ENCODE measurements at regions not wholly inside any gene's neighbourhood (a gene's known extent, or its start where the extent isn't known, plus 50 kb on each side); places are given as distances from the start of the nearest gene placed in this dataset.

- H3K27me3 Mint-ChIP-seq (ENCODE audit: low read depth) = no peaks in the 10 kb centered on the region
- no peaks in the 10 kb centered on the region for H3K36me3 Mint-ChIP-seq (ENCODE audit: insufficient read depth)
- peaks cover 75% of the 10 kb centered on the region for H3K4me1 Mint-ChIP-seq (ENCODE audit: low read depth)
- DNase-seq = no peak
- peak overlapping the region; percentile 85 for H3K4me3 Mint-ChIP-seq
- ATAC-seq = peak; percentile 36
- H3K9me3 Mint-ChIP-seq = no peaks in the 10 kb centered on the region
Observed at GRCh38 chr22:46054091-46055073, 77.4 kb upstream of the WNT7B start.

GRCh38 chr22:46055181-46055875 is 78.4 kb upstream of the WNT7B start:
- no peak for ATAC-seq
- no peaks in the 10 kb centered on the region for H3K36me3 Mint-ChIP-seq (ENCODE audit: insufficient read depth)
- H3K27me3 Mint-ChIP-seq (ENCODE audit: low read depth) = no peaks in the 10 kb centered on the region
- H3K4me3 Mint-ChIP-seq = peak overlapping the region; percentile 85
- no peak for DNase-seq
- H3K9me3 Mint-ChIP-seq = no peaks in the 10 kb centered on the region
- peaks cover 69% of the 10 kb centered on the region for H3K4me1 Mint-ChIP-seq (ENCODE audit: low read depth)

- peaks cover 63% of the 10 kb centered on the region for H3K4me1 Mint-ChIP-seq (ENCODE audit: low read depth)
- no peaks in the 10 kb centered on the region for H3K36me3 Mint-ChIP-seq (ENCODE audit: insufficient read depth)
- ATAC-seq (no peak), DNase-seq (no peak)
- no peak overlapping the region for H3K4me3 Mint-ChIP-seq
- H3K9me3 Mint-ChIP-seq = no peaks in the 10 kb centered on the region
- no peaks in the 10 kb centered on the region for H3K27me3 Mint-ChIP-seq (ENCODE audit: low read depth)
Observed at GRCh38 chr22:46055911-46056545, 79.1 kb upstream of the WNT7B start.

- no peaks in the 10 kb centered on the region for H3K36me3 Mint-ChIP-seq (ENCODE audit: insufficient read depth)
- no peak for DNase-seq
- H3K9me3 Mint-ChIP-seq = no peaks in the 10 kb centered on the region
- H3K27me3 Mint-ChIP-seq (ENCODE audit: low read depth) = no peaks in the 10 kb centered on the region
- H3K4me1 Mint-ChIP-seq (ENCODE audit: low read depth) = peaks cover 57% of the 10 kb centered on the region
- H3K4me3 Mint-ChIP-seq = peak overlapping the region; percentile 11
- ATAC-seq = no peak
Observed at GRCh38 chr22:46056546-46057245, 79.7 kb upstream of the WNT7B start.

- H3K36me3 Mint-ChIP-seq (ENCODE audit: insufficient read depth) = no peaks in the 10 kb centered on the region
- H3K4me1 Mint-ChIP-seq (ENCODE audit: low read depth) = peaks cover 54% of the 10 kb centered on the region
- no peak for ATAC-seq
- H3K27me3 Mint-ChIP-seq (ENCODE audit: low read depth) = no peaks in the 10 kb centered on the region
- DNase-seq = no peak
- H3K9me3 Mint-ChIP-seq = no peaks in the 10 kb centered on the region
- peak overlapping the region; percentile 56 for H3K4me3 Mint-ChIP-seq
Observed at GRCh38 chr22:46057246-46058090, 80.5 kb upstream of the WNT7B start.

- no peaks in the 10 kb centered on the region for H3K9me3 Mint-ChIP-seq
- peak overlapping the region; percentile 56 for H3K4me3 Mint-ChIP-seq
- H3K4me1 Mint-ChIP-seq (ENCODE audit: low read depth) = peaks cover 55% of the 10 kb centered on the region
Observed at GRCh38 chr22:46058091-46058420, 81.1 kb upstream of the WNT7B start.

GRCh38 chr22:46058591-46059519 is 81.9 kb upstream of the WNT7B start:
- Mint-ChIP-seq H3K9me3 (no peaks in the 10 kb centered on the region), H3K4me1 (ENCODE audit: low read depth) (peaks cover 59% of the 10 kb centered on the region), H3K4me3 (peak overlapping the region; percentile 51), H3K36me3 (ENCODE audit: insufficient read depth) (no peaks in the 10 kb centered on the region), H3K27me3 (ENCODE audit: low read depth) (no peaks in the 10 kb centered on the region)
- ATAC-seq = no peak
- DNase-seq = no peak

More at GRCh38 chr22:46058091-46058420, 81.1 kb upstream of the WNT7B start:
- DNase-seq (no peak), ATAC-seq (peak; percentile 69 to 71)
- Mint-ChIP-seq H3K36me3 (ENCODE audit: insufficient read depth) (no peaks in the 10 kb centered on the region), H3K27me3 (ENCODE audit: low read depth) (no peaks in the 10 kb centered on the region)

GRCh38 chr22:46060292-46061123 is 83.5 kb upstream of the WNT7B start:
- peaks cover 64% of the 10 kb centered on the region for H3K4me1 Mint-ChIP-seq (ENCODE audit: low read depth)
- no peaks in the 10 kb centered on the region for H3K27me3 Mint-ChIP-seq (ENCODE audit: low read depth)
- H3K36me3 Mint-ChIP-seq (ENCODE audit: insufficient read depth) = no peaks in the 10 kb centered on the region
- DNase-seq = no peak
- H3K9me3 Mint-ChIP-seq = no peaks in the 10 kb centered on the region
- H3K4me3 Mint-ChIP-seq = no peak overlapping the region
- no peak for ATAC-seq

GRCh38 chr22:46061124-46061500 is 84.2 kb upstream of the WNT7B start:
- Mint-ChIP-seq H3K27me3 (ENCODE audit: low read depth) (no peaks in the 10 kb centered on the region), H3K9me3 (no peaks in the 10 kb centered on the region), H3K36me3 (ENCODE audit: insufficient read depth) (no peaks in the 10 kb centered on the region), H3K4me3 (no peak overlapping the region), H3K4me1 (ENCODE audit: low read depth) (peaks cover 63% of the 10 kb centered on the region)
- no peak for DNase-seq
- ATAC-seq = no peak

GRCh38 chr22:46061501-46062231 is 84.7 kb upstream of the WNT7B start:
- ATAC-seq = no peak

GRCh38 chr22:46062232-46062615 is 85.3 kb upstream of the WNT7B start:
- Mint-ChIP-seq H3K4me1 (ENCODE audit: low read depth) (peaks cover 63% of the 10 kb centered on the region), H3K9me3 (no peaks in the 10 kb centered on the region), H3K4me3 (no peak overlapping the region), H3K27me3 (ENCODE audit: low read depth) (no peaks in the 10 kb centered on the region), H3K36me3 (ENCODE audit: insufficient read depth) (no peaks in the 10 kb centered on the region)
- DNase-seq (no peak), ATAC-seq (no peak)

More at GRCh38 chr22:46061501-46062231, 84.7 kb upstream of the WNT7B start:
- Mint-ChIP-seq H3K9me3 (no peaks in the 10 kb centered on the region), H3K4me1 (ENCODE audit: low read depth) (peaks cover 64% of the 10 kb centered on the region), H3K4me3 (no peak overlapping the region), H3K36me3 (ENCODE audit: insufficient read depth) (no peaks in the 10 kb centered on the region), H3K27me3 (ENCODE audit: low read depth) (no peaks in the 10 kb centered on the region)
- DNase-seq = no peak

Data from activated T-cell treated with anti-CD3 and anti-CD28 coated beads, Interleukin-2, amount 50 U/mL, for 4 hours (primary cell).